Left ventricle myocardium inferior (tissue), 1 donor: ENCODE measurements at regions not wholly inside any gene's neighbourhood (a gene's known extent, or its start where the extent isn't known, plus 50 kb on each side); places are given as distances from the start of the nearest gene placed in this dataset.

Experiments used
- DNase-seq: peaks from one replicate; pipeline ENCODE4 v3.0.0-alpha.2; 2020
- H3K27ac ChIP-seq: fragments of 200-600 bp; replicated peaks from 2 replicates; pipeline ENCODE4 v1.8.0; 2021
- H3K27me3 ChIP-seq: fragments of 200-600 bp; 2 replicates; pipeline ENCODE4 v1.8.0; 2021; ENCODE audit warnings: low read depth
- H3K36me3 ChIP-seq: fragments of 200-600 bp; 2 replicates; pipeline ENCODE4 v1.8.0; 2021
- H3K4me1 ChIP-seq: fragments of 200-600 bp; 2 replicates; pipeline ENCODE4 v1.8.0; 2021
- H3K4me3 ChIP-seq: fragments of 200-600 bp; 2 replicates; pipeline ENCODE4 v1.8.0; 2021; ENCODE audit warnings: mild to moderate bottlenecking, moderate library complexity
- H3K9me3 ChIP-seq: fragments of 200-600 bp; replicated peaks from 2 replicates; pipeline ENCODE4 v1.8.0; 2021
- intact Hi-C: fragments of 100-400 bp; cut with micrococcal nuclease; formaldehyde crosslinking; loops from one replicate; pipeline ENCODE4 v1.11.0; 2022
- TF ChIP-seq, protein P1 (sequence below): fragments of 200-600 bp; IDR thresholded peaks from 2 replicates; pipeline ENCODE4 v1.8.0; 2021; ENCODE audit warnings: antibody characterized with exemption, mild to moderate bottlenecking, borderline replicate concordance
- donor health status: DM: no; HTN: yes; CAD: no; lungs with severe emphysema.

DNA sequence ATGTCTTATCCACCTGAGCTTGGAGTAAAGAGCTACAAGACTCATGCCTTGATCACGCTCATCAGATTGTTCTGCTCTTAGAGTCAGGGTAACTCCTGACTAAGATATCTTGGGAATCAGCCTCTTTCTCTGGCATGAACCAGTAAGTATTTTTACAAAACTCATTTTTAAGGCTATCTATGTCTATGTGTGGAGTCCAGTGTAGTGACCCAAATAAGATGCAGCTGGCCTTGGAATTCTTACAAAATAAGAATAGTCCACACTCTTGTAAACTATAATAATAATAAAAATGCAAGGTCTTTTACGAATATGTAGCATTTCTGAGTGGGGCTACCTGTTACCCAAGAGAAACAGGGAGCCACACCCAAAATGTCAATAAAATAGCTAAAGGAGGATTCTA, 498.3 kb upstream of the SYT4 start:
- H3K9me3 ChIP-seq = no peaks in the 10 kb centered on the region
- peaks cover 28% of the 10 kb centered on the region for H3K4me1 ChIP-seq
- no peak for DNase-seq
- H3K4me3 ChIP-seq = no peak overlapping the region
- H3K36me3 ChIP-seq = no peaks in the 10 kb centered on the region
- H3K27me3 ChIP-seq = no peaks in the 10 kb centered on the region
- intact Hi-C loops = no loop called here
- TF ChIP-seq, protein P1, sequence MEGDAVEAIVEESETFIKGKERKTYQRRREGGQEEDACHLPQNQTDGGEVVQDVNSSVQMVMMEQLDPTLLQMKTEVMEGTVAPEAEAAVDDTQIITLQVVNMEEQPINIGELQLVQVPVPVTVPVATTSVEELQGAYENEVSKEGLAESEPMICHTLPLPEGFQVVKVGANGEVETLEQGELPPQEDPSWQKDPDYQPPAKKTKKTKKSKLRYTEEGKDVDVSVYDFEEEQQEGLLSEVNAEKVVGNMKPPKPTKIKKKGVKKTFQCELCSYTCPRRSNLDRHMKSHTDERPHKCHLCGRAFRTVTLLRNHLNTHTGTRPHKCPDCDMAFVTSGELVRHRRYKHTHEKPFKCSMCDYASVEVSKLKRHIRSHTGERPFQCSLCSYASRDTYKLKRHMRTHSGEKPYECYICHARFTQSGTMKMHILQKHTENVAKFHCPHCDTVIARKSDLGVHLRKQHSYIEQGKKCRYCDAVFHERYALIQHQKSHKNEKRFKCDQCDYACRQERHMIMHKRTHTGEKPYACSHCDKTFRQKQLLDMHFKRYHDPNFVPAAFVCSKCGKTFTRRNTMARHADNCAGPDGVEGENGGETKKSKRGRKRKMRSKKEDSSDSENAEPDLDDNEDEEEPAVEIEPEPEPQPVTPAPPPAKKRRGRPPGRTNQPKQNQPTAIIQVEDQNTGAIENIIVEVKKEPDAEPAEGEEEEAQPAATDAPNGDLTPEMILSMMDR = no peak
- no peak overlapping the region for H3K27ac ChIP-seq

- H3K27me3 ChIP-seq = no peaks in the 10 kb centered on the region
- no peaks in the 10 kb centered on the region for H3K36me3 ChIP-seq
- H3K9me3 ChIP-seq = no peaks in the 10 kb centered on the region
- no peak for DNase-seq
- intact Hi-C loops = no loop called here
- TF ChIP-seq, protein P1 = no peak
- H3K27ac ChIP-seq = no peak overlapping the region
- H3K4me1 ChIP-seq = peaks cover 28% of the 10 kb centered on the region
- no peak overlapping the region for H3K4me3 ChIP-seq
Measured at GRCh38 chr18:43776997-43777396, 499.7 kb upstream of the SYT4 start.

- Histone ChIP-seq H3K27me3 (no peaks in the 10 kb centered on the region), H3K9me3 (no peaks in the 10 kb centered on the region), H3K4me1 (peaks cover 22% of the 10 kb centered on the region), H3K36me3 (no peaks in the 10 kb centered on the region), H3K27ac (no peak overlapping the region), H3K4me3 (no peak overlapping the region)
- intact Hi-C loops = no loop called here
- no peak for DNase-seq
- TF ChIP-seq, protein P1 = no peak
Measured at GRCh38 chr18:43777636-43778304, 500.5 kb upstream of the SYT4 start.

- no peak for DNase-seq
- Histone ChIP-seq H3K27ac (no peak overlapping the region), H3K27me3 (no peaks in the 10 kb centered on the region), H3K4me3 (no peak overlapping the region), H3K9me3 (no peaks in the 10 kb centered on the region), H3K36me3 (no peaks in the 10 kb centered on the region), H3K4me1 (no peaks in the 10 kb centered on the region)
- TF ChIP-seq, protein P1 = no peak
- intact Hi-C loops = no loop called here
Measured at GRCh38 chr18:43780782-43781340, 503.6 kb upstream of the SYT4 start.

DNA sequence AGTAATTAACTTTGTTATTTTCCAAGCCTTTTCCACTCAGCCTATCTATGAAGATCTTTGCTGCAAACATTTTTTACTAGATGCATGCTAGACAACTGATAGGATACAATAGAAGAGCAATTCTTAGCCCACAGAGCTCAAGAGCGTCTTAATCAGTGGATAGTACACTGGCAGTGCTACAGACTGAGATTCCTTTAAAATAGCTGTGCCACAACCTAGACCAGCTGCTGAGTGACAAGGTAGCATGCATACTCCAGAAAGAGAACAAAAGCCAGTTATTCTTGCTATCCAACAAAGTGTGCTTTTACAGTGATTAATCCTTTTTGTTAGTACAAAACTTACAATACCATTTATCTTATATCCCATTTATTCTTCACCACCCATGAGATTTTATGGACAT, 507.9 kb upstream of the SYT4 start:
- DNase-seq = no peak
- intact Hi-C loops = no loop called here
- TF ChIP-seq, protein P1 = no peak
- H3K4me3 ChIP-seq = no peak overlapping the region
- no peaks in the 10 kb centered on the region for H3K4me1 ChIP-seq
- no peaks in the 10 kb centered on the region for H3K9me3 ChIP-seq
- H3K27me3 ChIP-seq = no peaks in the 10 kb centered on the region
- no peak overlapping the region for H3K27ac ChIP-seq
- no peaks in the 10 kb centered on the region for H3K36me3 ChIP-seq
